Tongue (tissue), 1 donor: ENCODE measurements at regions not wholly inside any gene's neighbourhood (a gene's known extent, or its start where the extent isn't known, plus 50 kb on each side); places are given as distances from the start of the nearest gene placed in this dataset.

Experiments
- DNase-seq: peaks from one replicate; pipeline ENCODE4 v3.0.0-alpha.2; 2015

GRCh38 chr4:156710365-156711192 lies 261.0 kb downstream of the PDGFC start:
- DNase-seq: no peak

- DNase-seq: no peak
These were observed 266.3 kb downstream of the PDGFC start for GRCh38 chr4:156705311-156705710.

DNA sequence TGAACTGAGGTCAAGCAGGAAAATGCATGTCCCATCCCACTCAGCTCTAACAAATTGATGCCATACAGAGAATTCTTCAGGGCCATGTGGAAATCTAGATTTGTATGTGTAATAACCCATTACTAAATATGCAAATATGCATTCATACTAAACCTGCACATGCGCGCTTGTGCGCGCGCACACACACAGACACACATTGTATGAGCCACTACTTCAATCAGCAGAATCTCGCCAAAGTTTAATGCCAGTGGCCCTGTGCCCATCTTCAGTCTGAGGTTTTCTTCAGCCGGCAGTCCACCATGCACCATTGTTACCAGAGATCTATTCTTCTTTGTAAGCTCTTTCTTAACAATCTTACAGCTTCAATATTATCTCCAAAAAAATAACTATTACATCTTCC lies 276.4 kb downstream of the PDGFC start:
- no peak for DNase-seq

DNA sequence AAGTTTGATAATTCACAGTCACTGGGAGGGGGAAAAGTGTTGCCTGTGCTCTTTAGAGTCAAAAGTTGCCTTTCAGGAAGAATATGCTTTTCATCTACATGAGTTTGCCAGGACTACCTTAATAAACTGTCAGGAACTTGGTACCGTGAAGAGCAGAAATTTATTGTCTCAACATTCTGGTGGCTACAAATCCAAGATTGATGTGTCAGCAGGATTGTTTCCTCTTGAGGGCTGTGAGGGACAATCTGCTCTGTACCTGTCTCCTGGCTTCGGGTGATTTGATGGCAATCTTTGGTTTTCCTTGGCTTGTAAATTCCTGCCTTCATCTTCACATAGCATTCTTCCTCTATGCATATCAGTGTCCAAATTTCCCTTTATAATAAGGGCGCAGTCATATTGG lies 277.2 kb downstream of the PDGFC start:
- DNase-seq: no peak

DNA sequence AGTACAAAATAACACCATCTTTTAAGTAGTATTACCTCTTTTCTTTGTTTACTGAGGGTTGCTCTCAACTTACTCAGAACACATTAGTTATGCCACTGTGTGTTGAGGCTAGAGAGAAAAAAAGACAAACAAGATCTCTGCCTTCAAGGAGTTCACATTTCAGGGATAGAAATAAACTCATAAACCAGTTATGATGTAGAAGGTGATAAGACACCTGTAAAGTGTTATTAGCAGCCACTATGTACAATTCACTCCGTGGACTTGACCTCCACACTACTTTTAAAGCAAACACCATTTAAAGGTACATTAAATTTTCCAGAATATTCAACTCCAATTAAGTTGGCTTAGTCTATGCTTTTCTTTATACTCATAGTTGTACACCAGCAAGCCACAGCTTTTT lies 278.0 kb downstream of the PDGFC start:
- DNase-seq: no peak

DNA sequence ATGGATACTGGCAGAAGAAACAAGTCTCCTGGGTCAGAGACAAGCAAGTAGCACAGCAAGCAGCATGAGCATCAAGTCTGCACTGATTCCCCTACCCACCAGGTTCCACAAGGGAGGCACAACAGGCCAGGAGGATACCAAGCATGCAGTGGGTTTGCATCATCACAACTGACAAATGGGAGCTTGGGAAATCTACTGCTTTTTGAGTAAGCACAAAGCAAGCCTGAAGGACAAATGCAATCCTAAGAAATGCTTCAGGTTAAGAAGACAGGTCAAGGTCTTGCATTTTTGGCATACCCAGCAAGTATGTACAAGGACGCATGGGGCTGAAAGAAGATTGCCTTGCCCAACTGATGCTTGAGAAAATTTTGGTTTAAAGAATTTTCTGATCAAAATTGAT lies 279.6 kb downstream of the PDGFC start:
- no peak for DNase-seq

DNA sequence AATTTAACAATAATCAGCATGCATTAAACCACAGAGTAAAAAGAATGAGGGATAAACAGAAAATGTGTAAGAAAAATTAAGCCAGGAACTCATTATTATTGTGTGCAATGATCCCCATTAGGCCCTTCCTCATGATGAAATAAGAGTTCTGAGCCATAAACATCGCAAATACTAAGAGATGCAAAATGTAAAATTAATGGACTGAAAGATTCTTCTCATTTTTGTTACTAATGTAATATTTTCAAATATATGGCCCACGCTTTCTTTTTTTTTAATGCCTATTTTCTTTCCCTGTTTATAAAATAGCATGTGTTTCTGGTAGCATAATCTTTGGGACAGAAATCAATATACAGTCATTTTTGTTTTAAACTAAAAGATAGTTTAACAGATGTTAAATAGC lies 281.0 kb downstream of the PDGFC start:
- DNase-seq: no peak

DNA sequence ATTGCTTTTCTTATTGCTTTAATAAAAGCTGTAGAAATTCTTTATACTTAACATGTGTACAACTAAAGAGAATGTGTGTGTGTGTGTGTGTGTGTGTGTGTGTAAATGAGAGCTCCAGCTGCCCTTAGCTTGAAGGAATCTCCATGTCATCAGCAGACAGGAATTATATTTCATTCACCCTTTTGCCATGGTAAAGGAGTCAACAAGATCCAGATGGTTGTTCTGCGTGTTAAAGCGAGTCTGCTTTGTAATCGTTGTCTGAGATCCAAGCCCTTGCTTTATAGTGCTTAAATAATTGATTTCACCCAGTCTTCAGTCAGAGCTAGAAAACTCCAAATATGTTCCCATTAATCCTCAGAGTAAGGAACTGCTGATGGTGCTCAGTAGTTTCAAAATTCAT lies 285.5 kb downstream of the PDGFC start:
- DNase-seq: peak; percentile 95

GRCh38 chr4:156685308-156685707 lies 286.3 kb downstream of the PDGFC start:
- no peak for DNase-seq

GRCh38 chr4:156677656-156678055 lies 293.9 kb downstream of the PDGFC start:
- peak; percentile 72 for DNase-seq

GRCh38 chr4:156677131-156677531 lies 294.5 kb downstream of the PDGFC start:
- no peak for DNase-seq

DNA sequence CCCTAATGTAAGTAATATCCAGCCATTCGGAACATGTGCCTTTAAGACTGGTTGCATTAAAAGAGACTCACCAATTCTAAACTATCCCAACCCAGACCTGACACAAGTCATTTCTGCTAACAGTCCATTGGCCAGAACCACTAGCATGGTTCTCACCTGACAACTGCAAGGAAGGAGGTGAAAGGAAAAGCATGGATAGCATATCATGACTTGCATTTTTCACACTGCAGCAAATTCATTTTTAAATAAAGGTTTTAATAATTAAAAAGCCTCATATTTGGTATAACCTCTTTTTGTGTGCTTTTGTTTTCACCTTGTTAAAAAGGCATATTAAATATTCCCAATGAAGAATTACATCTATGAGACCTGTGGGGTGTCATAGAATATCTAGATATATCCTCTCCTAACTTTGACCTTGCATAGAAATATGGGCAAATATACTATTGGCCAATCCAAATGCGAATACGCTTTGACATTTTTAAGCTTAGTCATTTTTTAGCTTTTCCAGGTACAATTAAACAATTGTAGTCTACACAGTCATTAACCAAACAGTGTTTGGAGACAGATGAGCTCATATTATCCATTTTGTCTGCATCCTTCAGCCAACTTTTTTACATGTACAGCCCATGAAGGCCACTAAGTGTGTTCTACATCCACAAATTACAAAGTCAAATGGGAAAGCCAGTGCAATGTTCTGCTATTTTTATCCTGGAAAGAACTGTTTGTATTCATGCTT lies 295.3 kb downstream of the PDGFC start:
- DNase-seq: no peak

GRCh38 chr4:156673483-156673882 lies 298.1 kb downstream of the PDGFC start:
- no peak for DNase-seq

GRCh38 chr4:156672492-156673305 lies 298.9 kb downstream of the PDGFC start:
- peak; percentile 82 for DNase-seq

DNA sequence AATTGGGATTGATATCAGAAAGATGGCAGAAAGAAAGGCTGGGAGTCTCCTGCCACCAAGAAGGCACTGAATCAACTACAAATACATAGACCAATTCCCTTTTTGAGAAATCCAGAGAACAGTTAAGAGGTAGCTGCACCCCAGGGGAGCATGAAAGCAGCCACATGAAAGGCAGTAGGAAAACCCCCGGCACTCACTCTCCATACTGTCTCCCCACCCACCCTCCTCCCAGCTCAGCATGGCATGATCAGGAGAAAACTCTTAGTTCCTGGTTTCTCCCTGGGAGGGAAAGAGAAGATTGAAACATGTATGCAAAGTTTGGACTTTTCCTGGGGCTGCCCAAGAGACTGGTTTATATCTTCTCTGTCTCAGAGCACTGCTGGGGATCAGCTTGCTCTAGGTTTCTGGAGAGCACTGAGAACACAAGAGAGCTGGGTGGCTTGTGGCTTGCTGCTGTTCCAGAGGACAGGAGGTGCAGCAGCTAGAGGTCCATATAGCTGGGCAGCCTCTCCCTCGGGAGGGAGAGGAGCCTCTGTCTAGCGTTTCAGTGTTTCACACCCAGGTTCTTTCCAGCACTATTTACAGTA lies 305.7 kb downstream of the PDGFC start:
- no peak for DNase-seq

DNA sequence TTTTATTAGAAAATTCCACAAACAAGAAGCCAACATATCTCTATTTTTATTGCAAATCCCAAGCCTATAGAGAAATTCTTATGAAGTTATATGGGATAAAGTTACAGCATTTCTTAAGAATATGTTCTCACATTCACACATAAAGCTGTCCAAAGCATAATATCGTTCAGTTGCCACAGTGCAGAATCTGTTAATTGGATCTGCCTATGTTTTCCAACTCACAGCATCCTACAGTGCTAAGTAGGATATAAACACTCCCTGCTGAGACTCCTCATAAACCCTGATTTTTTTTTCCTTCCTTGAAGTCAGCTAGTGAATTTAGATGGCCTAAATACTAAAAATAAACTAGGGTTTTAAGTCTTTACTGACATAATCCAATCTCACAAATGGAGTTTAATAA lies 307.9 kb downstream of the PDGFC start:
- DNase-seq: no peak

DNA sequence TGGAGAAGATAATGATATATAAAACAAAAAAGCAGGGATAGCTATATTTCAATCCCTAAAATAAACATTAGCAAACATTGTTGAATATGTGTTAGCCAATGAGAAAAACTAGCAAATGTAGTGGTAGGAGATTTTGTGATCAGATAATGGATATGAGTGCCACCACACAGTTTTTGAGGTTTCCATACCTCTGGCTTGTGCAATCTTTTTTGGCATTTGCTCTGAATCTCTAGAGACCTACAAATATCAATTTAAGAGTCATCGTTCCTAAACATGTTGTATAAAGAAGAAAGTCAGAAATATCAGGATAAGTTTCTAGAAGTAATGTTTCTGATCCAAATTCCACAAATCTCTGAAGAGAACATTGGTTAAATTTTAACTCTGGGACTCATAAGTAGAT lies 308.7 kb downstream of the PDGFC start:
- DNase-seq: no peak

- DNase-seq: no peak
These were observed 310.0 kb downstream of the PDGFC start for GRCh38 chr4:156661555-156661954.

DNA sequence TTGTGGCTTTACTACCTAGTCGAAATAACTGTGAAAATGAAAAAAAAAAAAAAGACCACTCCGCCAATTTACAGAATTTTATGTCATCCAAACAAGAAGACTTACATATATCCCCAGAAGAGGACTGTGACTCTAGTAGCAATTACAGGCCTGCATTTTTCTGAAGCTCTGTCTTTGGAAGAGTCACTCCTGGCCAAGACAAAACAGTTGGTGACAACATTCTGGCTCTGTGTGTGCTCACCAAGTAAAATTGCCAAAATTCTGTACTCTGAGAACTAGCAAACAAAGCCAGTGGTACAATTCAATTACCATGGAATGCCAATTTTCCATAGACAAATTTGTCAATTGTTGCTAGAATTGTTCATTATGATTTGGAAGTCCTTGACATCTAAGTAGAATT lies 311.1 kb downstream of the PDGFC start:
- peak; percentile 91 for DNase-seq

DNA sequence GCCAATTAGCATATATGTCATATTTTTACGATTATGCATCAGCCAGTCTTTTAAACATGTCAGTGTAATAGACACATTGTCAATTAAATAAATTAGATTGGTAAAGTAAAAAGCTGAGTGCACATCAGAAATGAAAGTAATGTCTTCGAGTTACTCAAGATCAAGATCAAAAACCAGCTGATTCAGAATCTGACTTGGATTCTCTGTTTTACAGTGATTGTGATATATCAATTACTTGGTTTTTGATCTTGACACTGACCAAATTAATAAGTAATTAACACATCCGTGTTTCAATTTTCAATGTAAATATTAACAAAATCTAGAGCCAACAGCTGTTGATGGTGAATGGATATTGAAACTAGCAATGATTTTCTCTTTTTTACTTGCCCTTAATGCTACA lies 311.6 kb downstream of the PDGFC start:
- DNase-seq: no peak

DNA sequence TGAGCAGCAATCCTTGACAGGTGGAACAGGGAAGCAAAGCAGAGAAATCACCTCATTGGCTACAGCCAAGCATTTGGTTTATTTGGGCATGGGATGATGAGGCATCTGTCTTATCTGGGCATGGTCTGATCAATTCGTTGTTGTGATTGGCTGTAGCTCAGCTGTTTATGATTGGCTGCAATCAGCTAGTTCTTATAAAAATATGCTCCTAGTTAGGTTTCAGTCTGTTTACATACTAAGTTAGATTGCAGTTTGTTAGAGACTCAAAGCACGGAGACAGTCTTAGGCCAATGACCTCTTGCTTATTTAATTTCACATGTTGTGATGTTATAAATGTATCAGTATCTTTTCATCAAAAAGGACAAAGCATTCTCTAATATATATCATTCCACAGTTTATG lies 312.0 kb downstream of the PDGFC start:
- DNase-seq: no peak

- no peak for DNase-seq
These were observed 314.7 kb downstream of the PDGFC start for GRCh38 chr4:156656896-156657295.

GRCh38 chr4:156654410-156654809 lies 317.2 kb downstream of the PDGFC start:
- DNase-seq: no peak
